ENCODE measurements at regions not wholly inside any gene's neighbourhood (a gene's known extent, or its start where the extent isn't known, plus 50 kb on each side); places are given as distances from the start of the nearest gene placed in this dataset.

DNA sequence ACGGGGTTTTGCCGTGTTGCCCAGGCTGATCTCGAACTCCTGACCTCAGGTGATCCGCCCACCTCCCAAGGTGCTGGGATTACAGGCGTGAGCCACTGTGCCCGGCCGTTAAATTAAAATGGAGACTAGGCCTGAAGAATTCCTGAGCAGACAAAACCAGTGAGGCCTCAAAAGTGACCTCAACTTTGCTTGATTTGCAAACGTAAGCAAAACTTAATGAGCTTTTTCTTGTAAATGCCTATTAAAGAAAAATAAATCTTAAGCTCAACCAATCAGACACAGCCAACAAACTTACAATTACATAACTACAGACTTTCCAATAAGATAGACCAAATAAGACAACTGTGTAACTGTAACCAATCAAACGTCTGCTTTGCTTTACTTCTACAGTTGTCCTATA is 111.3 kb upstream of the SEMA6A start:
- H3K4me1 ChIP-seq (replicated peaks; ENCODE audit: insufficient read depth) = no peaks in the 10 kb centered on the region
- ChIA-PET POLR2A (ENCODE audit: unreplicated experiment) (no interaction called here), CTCF (no interaction called here)
- no peaks in the 10 kb centered on the region for H3K79me2 ChIP-seq (ENCODE audit: low read depth)
- peaks cover 6% of the 10 kb centered on the region; the same call in 1 of the 2 replicates for H3K27me3 ChIP-seq (ENCODE audit: insufficient read depth, low read depth)
- H3K27ac ChIP-seq = no peak overlapping the region
- no peaks in the 10 kb centered on the region for H3K36me3 ChIP-seq (ENCODE audit: low read depth)
- DNase-seq = no peak
- H3K9me2 ChIP-seq (ENCODE audit: insufficient read depth) = no peaks in the 10 kb centered on the region
- H3F3A ChIP-seq (ENCODE audit: insufficient read depth, low read depth) = no peaks in the 10 kb centered on the region
- no peak overlapping the region for H2AFZ ChIP-seq
- BruUV-seq (replicated peaks) = no TSS peak
- no peaks in the 10 kb centered on the region for H3K9me3 ChIP-seq (ENCODE audit: insufficient read depth, low read depth)
- TF ChIP-seq, protein P1, sequence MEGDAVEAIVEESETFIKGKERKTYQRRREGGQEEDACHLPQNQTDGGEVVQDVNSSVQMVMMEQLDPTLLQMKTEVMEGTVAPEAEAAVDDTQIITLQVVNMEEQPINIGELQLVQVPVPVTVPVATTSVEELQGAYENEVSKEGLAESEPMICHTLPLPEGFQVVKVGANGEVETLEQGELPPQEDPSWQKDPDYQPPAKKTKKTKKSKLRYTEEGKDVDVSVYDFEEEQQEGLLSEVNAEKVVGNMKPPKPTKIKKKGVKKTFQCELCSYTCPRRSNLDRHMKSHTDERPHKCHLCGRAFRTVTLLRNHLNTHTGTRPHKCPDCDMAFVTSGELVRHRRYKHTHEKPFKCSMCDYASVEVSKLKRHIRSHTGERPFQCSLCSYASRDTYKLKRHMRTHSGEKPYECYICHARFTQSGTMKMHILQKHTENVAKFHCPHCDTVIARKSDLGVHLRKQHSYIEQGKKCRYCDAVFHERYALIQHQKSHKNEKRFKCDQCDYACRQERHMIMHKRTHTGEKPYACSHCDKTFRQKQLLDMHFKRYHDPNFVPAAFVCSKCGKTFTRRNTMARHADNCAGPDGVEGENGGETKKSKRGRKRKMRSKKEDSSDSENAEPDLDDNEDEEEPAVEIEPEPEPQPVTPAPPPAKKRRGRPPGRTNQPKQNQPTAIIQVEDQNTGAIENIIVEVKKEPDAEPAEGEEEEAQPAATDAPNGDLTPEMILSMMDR (conservative IDR thresholded peaks at IDR 0.05) = no peak
- TF ChIP-seq EZH2 (IDR thresholded peaks at IDR 0.05; ENCODE audit: low read depth) = no peak
- no peak overlapping the region for H3K4me2 ChIP-seq
- no peaks in the 10 kb centered on the region for H4K20me1 ChIP-seq (ENCODE audit: insufficient read depth)
- no peak overlapping the region for H3K4me3 ChIP-seq
- intact Hi-C loops (cut with micrococcal nuclease; ENCODE audit: unreplicated experiment) = no loop called here

DNA sequence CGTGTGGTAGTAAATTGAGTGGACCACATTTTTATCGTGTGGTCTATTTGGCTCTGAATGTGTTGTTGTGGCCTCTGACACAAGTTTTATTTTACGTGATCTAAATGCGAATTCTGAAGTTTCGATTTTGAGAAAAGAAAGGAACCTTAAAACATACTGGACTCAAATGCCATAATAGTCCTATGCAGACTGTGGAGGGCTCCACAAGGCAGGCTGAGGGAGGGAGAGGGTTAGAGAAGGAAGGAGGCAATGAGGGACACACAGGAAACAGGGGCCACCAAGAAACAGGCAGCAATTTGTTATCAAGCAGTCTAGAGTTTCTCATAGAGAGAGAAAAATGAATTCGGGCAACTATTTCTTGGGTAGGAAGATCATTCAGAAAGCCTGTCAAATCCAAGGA is 110.4 kb upstream of the SEMA6A start:
- no peak overlapping the region for H3K27ac ChIP-seq
- no peaks in the 10 kb centered on the region for H3K4me1 ChIP-seq (replicated peaks; ENCODE audit: insufficient read depth)
- ChIA-PET POLR2A (ENCODE audit: unreplicated experiment) (no interaction called here), CTCF (no interaction called here)
- TF ChIP-seq, protein P1 (conservative IDR thresholded peaks at IDR 0.05) = no peak
- no peak for TF ChIP-seq EZH2 (IDR thresholded peaks at IDR 0.05; ENCODE audit: low read depth)
- no peaks in the 10 kb centered on the region for H3K9me2 ChIP-seq (ENCODE audit: insufficient read depth)
- no peaks in the 10 kb centered on the region for H3F3A ChIP-seq (ENCODE audit: insufficient read depth, low read depth)
- no peak overlapping the region for H3K4me2 ChIP-seq
- intact Hi-C loops (cut with micrococcal nuclease; ENCODE audit: unreplicated experiment) = no loop called here
- H3K4me3 ChIP-seq = no peak overlapping the region
- no peak for DNase-seq
- no peaks in the 10 kb centered on the region for H3K9me3 ChIP-seq (ENCODE audit: insufficient read depth, low read depth)
- H2AFZ ChIP-seq = no peak overlapping the region
- no peaks in the 10 kb centered on the region for H3K36me3 ChIP-seq (ENCODE audit: low read depth)
- peaks cover 6% of the 10 kb centered on the region; the same call in 1 of the 2 replicates for H3K27me3 ChIP-seq (ENCODE audit: insufficient read depth, low read depth)
- BruUV-seq (replicated peaks) = no TSS peak
- no peaks in the 10 kb centered on the region for H3K79me2 ChIP-seq (ENCODE audit: low read depth)
- H4K20me1 ChIP-seq (ENCODE audit: insufficient read depth) = no peaks in the 10 kb centered on the region

DNA sequence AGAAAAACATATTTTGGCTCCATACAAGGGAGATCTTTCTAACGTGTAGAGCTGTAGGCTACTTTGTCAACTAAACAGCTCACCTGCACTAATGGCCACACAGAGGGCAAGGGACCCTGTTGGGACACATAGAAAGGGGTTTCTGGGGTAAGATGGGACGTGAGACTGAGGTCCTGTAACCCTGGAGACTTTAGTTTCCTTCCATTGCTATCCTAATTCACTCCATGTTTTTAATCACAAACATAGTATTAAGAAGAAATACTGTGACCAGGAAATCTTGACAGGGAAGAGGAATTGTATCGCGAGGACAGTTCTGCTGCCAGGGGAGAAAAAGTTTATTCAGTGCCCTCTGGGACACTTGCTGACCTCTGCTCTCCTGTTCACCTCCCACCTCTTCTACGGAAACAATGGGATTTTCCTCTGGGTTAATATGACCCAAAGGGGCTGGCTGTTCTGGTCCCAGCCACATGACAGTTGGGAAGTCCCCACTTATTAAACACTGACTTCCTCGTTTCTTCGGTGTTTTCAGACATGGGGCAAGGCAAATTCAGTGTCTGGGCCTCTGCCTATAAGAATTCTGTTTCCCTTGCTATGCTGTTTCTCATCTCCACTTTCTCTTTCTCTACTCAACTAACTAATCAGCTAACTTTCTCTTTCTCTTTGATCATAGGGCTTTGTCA is 106.9 kb upstream of the SEMA6A start:
- no peaks in the 10 kb centered on the region for H3F3A ChIP-seq (ENCODE audit: insufficient read depth, low read depth)
- no peaks in the 10 kb centered on the region for H3K4me1 ChIP-seq (replicated peaks; ENCODE audit: insufficient read depth)
- H3K36me3 ChIP-seq (ENCODE audit: low read depth) = no peaks in the 10 kb centered on the region
- no peak overlapping the region for H3K4me2 ChIP-seq
- H3K9me2 ChIP-seq (ENCODE audit: insufficient read depth) = no peaks in the 10 kb centered on the region
- no peak for TF ChIP-seq EZH2 (IDR thresholded peaks at IDR 0.05; ENCODE audit: low read depth)
- TF ChIP-seq, protein P1 (conservative IDR thresholded peaks at IDR 0.05) = no peak
- H3K9me3 ChIP-seq (ENCODE audit: insufficient read depth, low read depth) = no peaks in the 10 kb centered on the region
- H3K4me3 ChIP-seq = no peak overlapping the region
- H2AFZ ChIP-seq = no peak overlapping the region
- no TSS peak for BruUV-seq (replicated peaks)
- ChIA-PET CTCF (no interaction called here), POLR2A (ENCODE audit: unreplicated experiment) (no interaction called here)
- H4K20me1 ChIP-seq (ENCODE audit: insufficient read depth) = no peaks in the 10 kb centered on the region
- H3K27me3 ChIP-seq (ENCODE audit: insufficient read depth, low read depth) = no peaks in the 10 kb centered on the region
- intact Hi-C loops (cut with micrococcal nuclease; ENCODE audit: unreplicated experiment) = no loop called here
- DNase-seq = no peak
- no peaks in the 10 kb centered on the region for H3K79me2 ChIP-seq (ENCODE audit: low read depth)
- H3K27ac ChIP-seq = no peak overlapping the region
